Stimulated activated CD4-positive, alpha-beta T cell treated with anti-CD3 and anti-CD28 coated beads, Interleukin-4, amount 100 ng/mL, for 48 hours (primary cell): ENCODE measurements at regions not wholly inside any gene's neighbourhood (a gene's known extent, or its start where the extent isn't known, plus 50 kb on each side); places are given as distances from the start of the nearest gene placed in this dataset.

Source experiments
- DNase-seq, 2 donors: peaks; one replicate each; pipeline ENCODE4 v3.0.0-alpha.2; 2020; ENCODE audit warnings: low read depth in 2 of 2

GRCh38 chr13:88863116-88863515 lies 1191.9 kb downstream of the SLITRK5 start:
- no peak for DNase-seq

DNA sequence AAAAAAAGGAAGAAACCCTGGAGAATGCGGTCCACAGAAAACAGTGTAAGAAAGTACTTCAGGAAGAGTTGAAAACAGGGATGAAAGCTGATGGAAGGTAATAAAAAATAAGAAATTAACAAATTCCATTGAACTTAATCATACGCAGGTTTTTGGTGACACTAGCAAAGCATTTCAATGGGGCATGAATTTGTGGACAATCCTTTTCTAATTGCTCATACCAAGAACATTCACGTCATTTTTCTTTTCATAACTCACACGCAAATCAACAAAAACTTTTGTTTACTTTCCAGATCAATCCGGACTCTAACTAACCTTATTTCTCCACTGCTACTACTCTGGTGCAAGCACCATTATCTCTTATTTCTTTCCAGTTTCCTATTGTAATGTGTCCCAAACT lies 1195.0 kb downstream of the SLITRK5 start:
- DNase-seq: no peak

- no peak for DNase-seq
These were observed 1212.6 kb downstream of the SLITRK5 start for GRCh38 chr13:88883741-88884140.

GRCh38 chr13:88887045-88887662 lies 1216.0 kb downstream of the SLITRK5 start:
- no peak for DNase-seq

DNA sequence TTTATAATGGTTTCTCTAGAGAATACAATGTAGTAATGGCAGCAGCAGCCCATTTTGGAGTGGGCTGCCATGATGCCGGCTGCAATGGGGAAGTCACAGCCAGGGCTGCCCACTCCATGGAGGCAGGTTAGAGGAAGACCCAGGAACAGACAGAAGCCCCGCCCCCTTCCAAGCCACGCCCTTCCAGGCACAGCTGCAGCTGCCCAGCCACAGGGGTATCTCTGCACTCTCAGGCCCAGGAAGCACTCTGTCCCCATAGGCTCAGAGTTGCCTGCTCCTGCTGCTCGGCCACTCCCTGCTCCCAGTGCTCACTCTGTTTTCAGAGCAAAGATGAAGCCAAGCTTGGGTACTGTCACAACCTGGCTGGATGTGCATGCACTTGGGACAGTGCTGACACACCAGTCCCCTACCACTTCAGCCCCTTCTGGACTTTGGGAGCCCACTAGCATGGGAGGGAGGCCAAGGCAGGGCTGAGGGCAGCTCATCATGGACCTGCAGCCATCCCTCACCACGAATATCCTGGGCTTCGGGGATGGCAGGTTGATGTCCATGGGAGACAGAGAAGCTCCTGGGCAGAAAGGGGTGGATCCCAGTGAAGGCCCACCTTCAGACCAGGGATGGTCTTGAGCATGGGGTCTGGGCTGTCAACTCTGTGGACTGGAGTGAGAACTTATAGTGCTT lies 1224.2 kb downstream of the SLITRK5 start:
- no peak for DNase-seq

DNA sequence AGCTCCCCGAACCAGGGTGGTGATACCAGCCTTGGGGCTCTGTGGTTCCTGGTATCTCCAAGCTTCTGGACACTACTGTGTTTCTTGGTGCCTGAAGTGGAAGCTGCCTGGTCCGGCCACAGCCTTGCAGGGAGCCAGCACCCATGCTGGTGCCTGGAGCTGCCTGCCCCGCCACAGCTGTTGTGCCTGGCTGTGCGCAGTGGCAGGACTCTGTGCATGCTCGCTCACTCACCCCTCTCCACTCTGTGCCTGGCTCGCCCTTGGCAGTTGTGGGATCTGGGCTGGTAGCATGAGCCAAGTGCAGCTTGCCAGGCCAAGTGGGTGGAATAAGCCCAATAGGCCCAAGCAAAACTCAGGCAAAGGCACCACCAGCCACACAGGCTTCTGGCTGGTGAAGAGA lies 1225.3 kb downstream of the SLITRK5 start:
- no peak for DNase-seq

GRCh38 chr13:88908961-88909441 lies 1237.8 kb downstream of the SLITRK5 start:
- no peak for DNase-seq

- DNase-seq: no peak
These were observed 1248.9 kb downstream of the SLITRK5 start for GRCh38 chr13:88919970-88920628.

DNA sequence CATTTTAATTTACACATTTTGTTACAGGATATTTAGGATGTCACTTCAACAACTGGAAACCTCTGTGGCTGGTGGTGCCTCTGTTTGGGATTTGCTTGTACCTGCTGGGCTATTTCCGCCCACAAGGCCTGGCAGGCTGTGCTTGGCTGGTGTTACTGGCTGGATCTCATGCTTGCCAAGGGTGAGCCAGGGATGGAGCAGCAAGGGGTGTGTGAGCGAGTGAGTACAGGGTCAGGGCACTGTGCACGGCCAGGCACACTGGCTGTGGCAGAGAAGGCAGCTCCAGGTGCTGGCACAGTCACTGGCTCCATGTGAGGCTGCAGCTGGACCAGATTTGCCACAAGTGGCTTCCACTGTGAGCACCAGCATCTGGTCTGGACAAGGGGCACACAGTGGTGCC lies 1254.8 kb downstream of the SLITRK5 start:
- DNase-seq: no peak

- no peak for DNase-seq
These were observed 1255.8 kb downstream of the SLITRK5 start for GRCh38 chr13:88926890-88927502.

- DNase-seq: no peak
These were observed 1261.8 kb downstream of the SLITRK5 start for GRCh38 chr13:88932950-88933349.

- DNase-seq: no peak
These were observed 1266.2 kb downstream of the SLITRK5 start for GRCh38 chr13:88937384-88937783.

- no peak for DNase-seq
These were observed 1274.6 kb downstream of the SLITRK5 start for GRCh38 chr13:88945793-88946192.

- no peak for DNase-seq
These were observed 1277.3 kb downstream of the SLITRK5 start for GRCh38 chr13:88948501-88948900.

GRCh38 chr13:88958821-88959220 lies 1287.7 kb downstream of the SLITRK5 start:
- no peak for DNase-seq

- DNase-seq: no peak
These were observed 1305.3 kb downstream of the SLITRK5 start for GRCh38 chr13:88976466-88976865.

- no peak for DNase-seq
These were observed 1307.4 kb downstream of the SLITRK5 start for GRCh38 chr13:88978607-88979006.

DNA sequence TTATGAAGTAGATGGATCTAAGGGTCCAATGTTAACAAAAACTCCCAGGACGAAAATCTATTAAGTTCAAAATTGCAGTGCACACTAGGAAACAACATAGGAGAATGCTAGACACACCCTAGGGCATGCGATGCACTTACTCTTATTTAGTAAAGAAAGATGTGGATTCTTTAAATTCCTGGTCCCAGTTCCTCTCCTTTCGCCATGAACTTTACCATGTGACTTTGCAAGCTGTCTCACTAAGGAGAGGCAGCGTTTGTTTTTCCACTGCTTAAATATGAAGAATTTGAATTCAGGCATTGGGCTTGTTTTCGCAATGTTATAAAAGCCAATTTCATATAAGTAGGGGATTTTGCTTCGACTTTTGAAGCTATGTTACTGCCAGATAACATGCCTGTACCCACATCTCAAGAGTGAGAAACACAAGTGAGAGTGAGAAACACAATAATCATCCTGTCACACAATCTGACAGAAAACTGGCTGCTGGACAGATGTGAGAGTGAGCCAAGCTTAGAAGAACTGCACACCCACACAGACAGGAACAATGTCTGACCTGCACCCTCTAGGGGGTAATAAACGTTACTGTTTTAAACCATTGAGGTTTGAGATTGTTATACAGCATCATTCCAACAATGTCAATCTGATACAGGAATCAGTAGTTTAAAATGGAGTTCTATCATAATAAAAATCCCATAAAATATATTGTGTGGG lies 1308.4 kb downstream of the SLITRK5 start:
- no peak for DNase-seq

GRCh38 chr13:89003656-89004055 lies 1332.5 kb downstream of the SLITRK5 start:
- no peak for DNase-seq

GRCh38 chr13:89011615-89012014 lies 1340.4 kb downstream of the SLITRK5 start:
- DNase-seq: no peak

GRCh38 chr13:89027694-89028306 lies 1356.6 kb downstream of the SLITRK5 start:
- DNase-seq: no peak
